K562 (cell line): ENCODE measurements at regions not wholly inside any gene's neighbourhood (a gene's known extent, or its start where the extent isn't known, plus 50 kb on each side); places are given as distances from the start of the nearest gene placed in this dataset.

Experiments used
- ATAC-seq: fragments of 200-7000 bp; cut with Tn5 transposase; 3 replicates; pipeline ENCODE4 v1.9.1; 2020; ENCODE audit warnings: moderate library complexity
- BruUV-seq: library from RNA; stranded (reverse); fragments of 400-500 nt; replicated peaks from 2 replicates; lab custom pipeline; 2021; lab: Mats Ljungman, UMichigan
- CTCF ChIA-PET: fragments of 300-600 bp; formaldehyde crosslinking; extraction: SDS; loops from one replicate; lab custom pipeline; 2021; ENCODE audit warnings: low intra/inter-chr PET ratio; lab: Yijun Ruan, JAX
- POLR2A ChIA-PET: fragments of 300-600, 350-650 bp; sonication (Branson Sonifier 250); formaldehyde crosslinking; extraction: SDS; loops from one replicate; lab custom pipeline; 2021; ENCODE audit warnings: antibody characterized with exemption, inconsistent platforms; lab: Yijun Ruan, JAX
- DNase-seq, 4 experiments: peaks; one replicate each; pipeline versions ENCODE4 v3.0.0 to v3.0.0-alpha.2; 2011 to 2018; ENCODE audit warnings: low spot score in 3 of 4, mixed read lengths in 3 of 4; ENCODE audit errors: extremely low read depth in 1 of 4
- FAIRE-seq: peaks from 2 replicates; lab custom pipeline; 2011; peaks lifted over from hg19 to GRCh38; lab: Jason Lieb, UNC
- H2AFZ ChIP-seq: 2 replicates; pipeline ENCODE4 v1.6.0; 2011; ENCODE audit warnings: low read depth, low read length, control low read depth, inconsistent platforms
- H3K27ac ChIP-seq: fragments of 200-600 bp; 3 replicates; pipeline ENCODE4 v1.8.0; 2011; ENCODE audit warnings: low read depth, mild to moderate bottlenecking, control low read depth, inconsistent platforms, low read length, moderate library complexity, mixed read lengths; ENCODE audit errors: extremely low read depth
- H3K27me3 ChIP-seq, 2 experiments: fragments of 300-600 bp in 1 of 2; 2 replicates in 1 of 2; 3 replicates in 1 of 2; pipeline versions ENCODE4 v1.6.0 to v1.8.0; 2011; ENCODE audit warnings: inconsistent platforms in 2 of 2, low read length in 2 of 2, mild to moderate bottlenecking in 1 of 2, mixed read lengths in 1 of 2, moderate library complexity in 1 of 2; ENCODE audit not compliant: control insufficient read depth in 2 of 2, insufficient read depth in 2 of 2
- H3K36me3 ChIP-seq: fragments of 300-600 bp; 3 replicates; pipeline ENCODE4 v1.8.0; 2011; ENCODE audit warnings: mild to moderate bottlenecking, low read length, inconsistent platforms; ENCODE audit not compliant: control insufficient read depth, insufficient read depth
- H3K4me1 ChIP-seq, 2 experiments: fragments of 200-600 bp in 1 of 2; replicated peaks in 1 of 2; 2 replicates in 1 of 2; 3 replicates in 1 of 2; pipeline versions ENCODE4 v1.5.1 to v1.8.0; 2011; ENCODE audit warnings: inconsistent platforms in 2 of 2, low read length in 2 of 2, mild to moderate bottlenecking in 1 of 2, mixed read lengths in 1 of 2, moderate library complexity in 1 of 2; ENCODE audit not compliant: control insufficient read depth in 2 of 2, insufficient read depth in 2 of 2
- H3K4me2 ChIP-seq: 2 replicates; pipeline ENCODE4 v1.6.1; 2011; ENCODE audit warnings: low read length, control low read depth, inconsistent platforms, mixed read lengths; ENCODE audit not compliant: insufficient read depth
- H3K4me3 ChIP-seq: fragments of 200-600 bp; sonication (generic), shearing (Covaris generic); 2 replicates; pipeline ENCODE4 v1.5.1; 2016; ENCODE audit warnings: control low read depth, inconsistent platforms
- H3K79me2 ChIP-seq: fragments of 200-600 bp; 3 replicates; pipeline ENCODE4 v1.8.0; 2011; ENCODE audit warnings: low read length, inconsistent platforms; ENCODE audit not compliant: control insufficient read depth, insufficient read depth
- H3K9ac ChIP-seq, 2 experiments: 2 replicates each; pipeline versions ENCODE4 v1.6.0 to v1.6.1; 2011; ENCODE audit warnings: low read depth in 2 of 2, low read length in 2 of 2, control low read depth in 1 of 2, inconsistent platforms in 1 of 2, mild to moderate bottlenecking in 1 of 2, mixed read lengths in 1 of 2; ENCODE audit not compliant: insufficient read depth in 1 of 2
- H3K9me1 ChIP-seq: one replicate; pipeline ENCODE4 v1.6.0; 2011; ENCODE audit warnings: inconsistent platforms, mild to moderate bottlenecking, low read length, moderate library complexity; ENCODE audit not compliant: control insufficient read depth, insufficient read depth
- H3K9me3 ChIP-seq: replicated peaks from 2 replicates; pipeline ENCODE4 v1.5.1; 2011; ENCODE audit warnings: low read depth, low read length, inconsistent platforms; ENCODE audit not compliant: control insufficient read depth, insufficient read depth
- H4K20me1 ChIP-seq: replicated peaks from 2 replicates; pipeline ENCODE4 v1.6.1; 2011; ENCODE audit warnings: low read length, inconsistent platforms, mixed read lengths; ENCODE audit not compliant: control insufficient read depth, insufficient read depth
- CBX1 ChIP-seq: sonication (generic); IDR thresholded peaks from 2 replicates; pipeline ENCODE4 v1.6.1; 2016; ENCODE audit warnings: antibody characterized with exemption, low read depth, mild to moderate bottlenecking
- HDAC6 ChIP-seq: IDR thresholded peaks from 2 replicates; pipeline ENCODE4 v1.6.1; 2012; ENCODE audit warnings: low read depth, mild to moderate bottlenecking, control low read depth, inconsistent platforms, low read length, moderate library complexity
- HOXB6 ChIP-seq: fragments of 250-450 bp; sonication (Bioruptor Pico); IDR thresholded peaks from 2 replicates; pipeline ENCODE4 v1.5.1; 2022; ENCODE audit warnings: mild to moderate bottlenecking, borderline replicate concordance
- MXI1 ChIP-seq: IDR thresholded peaks from 2 replicates; pipeline ENCODE4 v1.6.1; 2011; ENCODE audit warnings: low read depth, mild to moderate bottlenecking, improper control_type of control experiment, low read length
- ZNF239 ChIP-seq: fragments of 250-450 bp; sonication (Bioruptor Pico); IDR thresholded peaks from 2 replicates; pipeline ENCODE4 v1.4.0; 2020; ENCODE audit warnings: mild to moderate bottlenecking
- WGBS: fragments of 100-300 bp; shearing (Covaris generic); methylation state at CpG from one replicate; pipeline ENCODE4 v1.1.6; 2016; ENCODE audit warnings: low coverage, mixed read lengths; ENCODE audit not compliant: insufficient coverage; ENCODE audit errors: missing lambda C conversion rate; 5-methylcytosine and 5-hydroxymethylcytosine counted together
- in situ Hi-C: fragments of 300-500 bp; cut with MboI; formaldehyde crosslinking; loops from 4 replicates; pipeline ENCODE4 v1.15.0; 2018; ENCODE audit warnings: inconsistent platforms, mixed read lengths
- intact Hi-C: fragments of 100-400 bp; cut with micrococcal nuclease; formaldehyde crosslinking; loops from 2 replicates; pipeline ENCODE4 v1.14.2; 2022
- TF ChIP-seq, protein P1 (sequence below): fragments of 450-650 bp; formaldehyde crosslinking; IDR thresholded peaks from 2 replicates; pipeline ENCODE4 v1.4.0; 2020; ENCODE audit warnings: mild to moderate bottlenecking, moderate library complexity
- TF ChIP-seq, protein P2 (sequence below): fragments of 250-450 bp; sonication (Bioruptor Pico); IDR thresholded peaks from 2 replicates; pipeline ENCODE4 v1.5.0; 2022; ENCODE audit warnings: mild to moderate bottlenecking

DNA sequence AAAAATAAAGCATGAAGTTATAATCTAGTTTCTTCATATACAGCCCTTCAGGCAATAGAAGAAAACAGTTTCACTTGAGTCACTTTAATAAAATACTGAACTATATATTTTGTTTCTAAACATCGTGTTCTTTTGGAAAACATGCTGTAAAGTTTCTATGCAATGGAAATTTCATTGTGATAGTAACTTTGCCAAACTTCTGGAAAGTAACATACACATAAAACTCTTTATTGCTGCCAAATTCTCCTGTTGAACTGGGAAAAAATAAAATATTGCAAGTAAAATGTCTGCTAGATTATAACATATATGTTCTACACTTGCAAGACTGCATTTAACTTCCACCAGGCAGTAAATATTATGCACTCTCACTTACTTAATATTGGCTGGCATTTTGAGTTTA, 635.4 kb downstream of the SPRY1 start:
- H3K4me3 ChIP-seq = no peak overlapping the region
- H3K9me1 ChIP-seq = no peaks in the 10 kb centered on the region
- TF ChIP-seq CBX1 = no peak
- TF ChIP-seq HDAC6 = no peak
- TF ChIP-seq ZNF239 = no peak
- TF ChIP-seq, protein P1, sequence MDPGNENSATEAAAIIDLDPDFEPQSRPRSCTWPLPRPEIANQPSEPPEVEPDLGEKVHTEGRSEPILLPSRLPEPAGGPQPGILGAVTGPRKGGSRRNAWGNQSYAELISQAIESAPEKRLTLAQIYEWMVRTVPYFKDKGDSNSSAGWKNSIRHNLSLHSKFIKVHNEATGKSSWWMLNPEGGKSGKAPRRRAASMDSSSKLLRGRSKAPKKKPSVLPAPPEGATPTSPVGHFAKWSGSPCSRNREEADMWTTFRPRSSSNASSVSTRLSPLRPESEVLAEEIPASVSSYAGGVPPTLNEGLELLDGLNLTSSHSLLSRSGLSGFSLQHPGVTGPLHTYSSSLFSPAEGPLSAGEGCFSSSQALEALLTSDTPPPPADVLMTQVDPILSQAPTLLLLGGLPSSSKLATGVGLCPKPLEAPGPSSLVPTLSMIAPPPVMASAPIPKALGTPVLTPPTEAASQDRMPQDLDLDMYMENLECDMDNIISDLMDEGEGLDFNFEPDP (CRISPR knock-in tag) = no peak
- TF ChIP-seq, protein P2, sequence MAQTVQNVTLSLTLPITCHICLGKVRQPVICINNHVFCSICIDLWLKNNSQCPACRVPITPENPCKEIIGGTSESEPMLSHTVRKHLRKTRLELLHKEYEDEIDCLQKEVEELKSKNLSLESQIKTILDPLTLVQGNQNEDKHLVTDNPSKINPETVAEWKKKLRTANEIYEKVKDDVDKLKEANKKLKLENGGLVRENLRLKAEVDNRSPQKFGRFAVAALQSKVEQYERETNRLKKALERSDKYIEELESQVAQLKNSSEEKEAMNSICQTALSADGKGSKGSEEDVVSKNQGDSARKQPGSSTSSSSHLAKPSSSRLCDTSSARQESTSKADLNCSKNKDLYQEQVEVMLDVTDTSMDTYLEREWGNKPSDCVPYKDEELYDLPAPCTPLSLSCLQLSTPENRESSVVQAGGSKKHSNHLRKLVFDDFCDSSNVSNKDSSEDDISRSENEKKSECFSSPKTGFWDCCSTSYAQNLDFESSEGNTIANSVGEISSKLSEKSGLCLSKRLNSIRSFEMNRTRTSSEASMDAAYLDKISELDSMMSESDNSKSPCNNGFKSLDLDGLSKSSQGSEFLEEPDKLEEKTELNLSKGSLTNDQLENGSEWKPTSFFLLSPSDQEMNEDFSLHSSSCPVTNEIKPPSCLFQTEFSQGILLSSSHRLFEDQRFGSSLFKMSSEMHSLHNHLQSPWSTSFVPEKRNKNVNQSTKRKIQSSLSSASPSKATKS (CRISPR knock-in tag) = no peak
- no peak for TF ChIP-seq HOXB6 (CRISPR knock-in tag)
- no peak for TF ChIP-seq MXI1
- intact Hi-C loops = no loop called here
- in situ Hi-C loops = no loop called here
- H2AFZ ChIP-seq = no peak overlapping the region
- DNase-seq (no peak), ATAC-seq (no peak), FAIRE-seq (no peak)
- WGBS = 0% methylated on average over 1 of the region's 1 CpG
- H4K20me1 ChIP-seq = no peaks in the 10 kb centered on the region
- no peaks in the 10 kb centered on the region for H3K36me3 ChIP-seq
- ChIA-PET POLR2A (no interaction called here), CTCF (no interaction called here)
- no peak overlapping the region for H3K9ac ChIP-seq
- no peak overlapping the region for H3K4me2 ChIP-seq
- H3K79me2 ChIP-seq = no peaks in the 10 kb centered on the region
- H3K9me3 ChIP-seq = no peaks in the 10 kb centered on the region
- no peaks in the 10 kb centered on the region for H3K27me3 ChIP-seq
- BruUV-seq = no TSS peak
- H3K4me1 ChIP-seq = no peaks in the 10 kb centered on the region
- no peak overlapping the region for H3K27ac ChIP-seq
